Stimulated activated CD4-positive, alpha-beta T cell treated with anti-CD3 and anti-CD28 coated beads, Interleukin-1b, Interleukin-23, amount 100 ng/mL, for 48 hours (primary cell): ENCODE measurements at regions not wholly inside any gene's neighbourhood (a gene's known extent, or its start where the extent isn't known, plus 50 kb on each side); places are given as distances from the start of the nearest gene placed in this dataset.

Experiments used
- DNase-seq: peaks from one replicate; pipeline ENCODE4 v3.0.0-alpha.2; 2020

GRCh38 chr15:97052513-97052912 is 722.0 kb downstream of the NR2F2 start:
- DNase-seq = no peak

GRCh38 chr15:97053635-97054034 is 723.1 kb downstream of the NR2F2 start:
- DNase-seq = no peak

- no peak for DNase-seq
These were observed 727.0 kb downstream of the NR2F2 start for GRCh38 chr15:97057503-97057902.

- no peak for DNase-seq
These were observed 728.8 kb downstream of the NR2F2 start for GRCh38 chr15:97059281-97059680.

GRCh38 chr15:97061392-97061791 is 730.9 kb downstream of the NR2F2 start:
- no peak for DNase-seq

- no peak for DNase-seq
These were observed 741.2 kb downstream of the NR2F2 start for GRCh38 chr15:97071668-97072067.

- no peak for DNase-seq
These were observed 742.0 kb downstream of the NR2F2 start for GRCh38 chr15:97072545-97072944.

- DNase-seq = no peak
These were observed 745.5 kb downstream of the NR2F2 start for GRCh38 chr15:97076011-97076410.

GRCh38 chr15:97077975-97078374 is 747.5 kb downstream of the NR2F2 start:
- no peak for DNase-seq

GRCh38 chr15:97078591-97078990 is 748.1 kb downstream of the NR2F2 start:
- DNase-seq = no peak

- DNase-seq = no peak
These were observed 751.2 kb downstream of the NR2F2 start for GRCh38 chr15:97081666-97082226.

GRCh38 chr15:97082830-97083229 is 752.3 kb downstream of the NR2F2 start:
- no peak for DNase-seq

GRCh38 chr15:97084650-97085049 is 754.1 kb downstream of the NR2F2 start:
- DNase-seq = no peak

GRCh38 chr15:97085731-97086130 is 755.2 kb downstream of the NR2F2 start:
- no peak for DNase-seq

GRCh38 chr15:97087006-97087741 is 756.7 kb downstream of the NR2F2 start:
- no peak for DNase-seq

- DNase-seq = no peak
These were observed 760.6 kb downstream of the NR2F2 start for GRCh38 chr15:97091093-97091492.

GRCh38 chr15:97092656-97093055 is 762.2 kb downstream of the NR2F2 start:
- no peak for DNase-seq

- no peak for DNase-seq
These were observed 765.9 kb downstream of the NR2F2 start for GRCh38 chr15:97096303-97096835.

- DNase-seq = no peak
These were observed 768.5 kb downstream of the NR2F2 start for GRCh38 chr15:97099040-97099439.

- no peak for DNase-seq
These were observed 771.1 kb downstream of the NR2F2 start for GRCh38 chr15:97101572-97101971.

GRCh38 chr15:97114900-97115760 is 784.6 kb downstream of the NR2F2 start:
- DNase-seq = no peak

GRCh38 chr15:97115761-97116070 is 785.2 kb downstream of the NR2F2 start:
- no peak for DNase-seq

- no peak for DNase-seq
These were observed 794.3 kb downstream of the NR2F2 start for GRCh38 chr15:97124790-97125189.
